CD14-positive monocyte (primary cell): ENCODE measurements at regions not wholly inside any gene's neighbourhood (a gene's known extent, or its start where the extent isn't known, plus 50 kb on each side); places are given as distances from the start of the nearest gene placed in this dataset.
A peak's percentile ranks its signal among the peaks of the same experiment; 100 is the strongest.

Experiments used
- DNase-seq, 3 donors: peaks; one replicate each; pipeline ENCODE4 v3.0.0-alpha.2; 2011 to 2022
- H2AFZ ChIP-seq: 2 replicates; pipeline ENCODE4 v1.6.0; 2012; ENCODE audit warnings: mild to moderate bottlenecking, low read depth, low read length, inconsistent platforms; ENCODE audit not compliant: insufficient read depth, poor library complexity, severe bottlenecking
- H3K27ac ChIP-seq, 2 donors: 1 replicate in 1 of 2; 2 replicates in 1 of 2; pipeline ENCODE4 v1.5.1; 2012 to 2013; ENCODE audit warnings: low read length in 2 of 2, control low read depth in 1 of 2, inconsistent platforms in 1 of 2, low read depth in 1 of 2, mild to moderate bottlenecking in 1 of 2
- H3K27me3 ChIP-seq, 2 donors: one replicate each; pipeline versions ENCODE4 v1.6.0 to v1.6.1; 2011 to 2013; ENCODE audit warnings: low read length in 2 of 2; ENCODE audit not compliant: control insufficient read depth in 2 of 2, insufficient read depth in 2 of 2
- H3K36me3 ChIP-seq, 2 donors: replicated peaks in 1 of 2; 1 replicate in 1 of 2; 2 replicates in 1 of 2; pipeline versions ENCODE4 v1.5.1 to v1.6.1; 2012 to 2013; ENCODE audit warnings: low read length in 2 of 2, control low read depth in 1 of 2, inconsistent platforms in 1 of 2, mild to moderate bottlenecking in 1 of 2; ENCODE audit not compliant: insufficient read depth in 2 of 2, control insufficient read depth in 1 of 2
- H3K4me1 ChIP-seq, 2 donors: 1 replicate in 1 of 2; 2 replicates in 1 of 2; pipeline versions ENCODE4 v1.5.1 to v1.6.1; 2012 to 2013; ENCODE audit warnings: low read length in 2 of 2, control low read depth in 1 of 2, inconsistent platforms in 1 of 2, mild to moderate bottlenecking in 1 of 2, moderate library complexity in 1 of 2; ENCODE audit not compliant: insufficient read depth in 2 of 2, control insufficient read depth in 1 of 2
- H3K4me2 ChIP-seq: replicated peaks from 2 replicates; pipeline ENCODE3; 2012; ENCODE audit warnings: low read length, moderate library complexity, mild to moderate bottlenecking; ENCODE audit not compliant: poor library complexity, severe bottlenecking; ENCODE audit errors: extremely low read depth
- H3K4me3 ChIP-seq, 3 experiments: fragments of 200-600 bp in 1 of 3; sonication (generic) in 1 of 3; replicated peaks in 1 of 3; 1 replicate in 2 of 3; 2 replicates in 1 of 3; pipeline ENCODE4 v1.5.1; 2011 to 2013; ENCODE audit warnings: low read length in 3 of 3, mild to moderate bottlenecking in 3 of 3, control low read depth in 2 of 3, low read depth in 2 of 3, inconsistent platforms in 1 of 3, moderate library complexity in 1 of 3
- H3K79me2 ChIP-seq: 2 replicates; pipeline ENCODE4 v1.6.0; 2012; ENCODE audit warnings: mild to moderate bottlenecking, control low read depth, inconsistent platforms, low read length, moderate library complexity; ENCODE audit not compliant: insufficient read depth
- H3K9ac ChIP-seq: 2 replicates; pipeline ENCODE4 v1.6.0; 2017; ENCODE audit warnings: low read length, mild to moderate bottlenecking; ENCODE audit not compliant: insufficient read depth, poor library complexity, severe bottlenecking
- H3K9me3 ChIP-seq, 2 donors: replicated peaks in 1 of 2; 1 replicate in 1 of 2; 2 replicates in 1 of 2; pipeline versions ENCODE4 v1.5.1 to v1.6.1; 2012 to 2013; ENCODE audit warnings: low read length in 2 of 2, control low read depth in 1 of 2; ENCODE audit not compliant: control insufficient read depth in 1 of 2, insufficient read depth in 1 of 2
- H4K20me1 ChIP-seq: 2 replicates; pipeline ENCODE4 v1.6.0; 2012; ENCODE audit warnings: mild to moderate bottlenecking, low read length, control low read depth, moderate library complexity; ENCODE audit not compliant: insufficient read depth
- H3K27ac Mint-ChIP-seq, 7 donors: one replicate each; pipeline ENCODE4 v1.8.0; 2020; ENCODE audit warnings: mild to moderate bottlenecking in 7 of 7, mixed read lengths in 7 of 7, moderate library complexity in 6 of 7, inconsistent platforms in 2 of 7
- H3K27me3 Mint-ChIP-seq, 3 donors: one replicate each; pipeline ENCODE4 v1.8.0; 2021 to 2022; ENCODE audit warnings: low read depth in 3 of 3, mild to moderate bottlenecking in 3 of 3, mixed read lengths in 3 of 3, moderate library complexity in 3 of 3, inconsistent platforms in 1 of 3
- H3K36me3 Mint-ChIP-seq, 2 donors: one replicate each; pipeline ENCODE4 v1.8.0; 2020; ENCODE audit warnings: mixed read lengths in 2 of 2, inconsistent platforms in 1 of 2, mild to moderate bottlenecking in 1 of 2
- H3K4me1 Mint-ChIP-seq: one replicate; pipeline ENCODE4 v1.8.0; 2020; ENCODE audit warnings: mild to moderate bottlenecking, mixed read lengths
- H3K4me3 Mint-ChIP-seq, 2 donors: one replicate each; pipeline ENCODE4 v1.8.0; 2020; ENCODE audit warnings: mild to moderate bottlenecking in 2 of 2, mixed read lengths in 2 of 2, moderate library complexity in 1 of 2
- H3K9me3 Mint-ChIP-seq, 7 donors: one replicate each; pipeline ENCODE4 v1.8.0; 2020 to 2022; ENCODE audit warnings: mixed read lengths in 7 of 7, mild to moderate bottlenecking in 6 of 7, moderate library complexity in 6 of 7, inconsistent platforms in 2 of 7
- whole genome bisulfite sequencing: methylation state at CpG from one replicate; pipeline ENCODE4 v1.1.5; 2013; ENCODE audit warnings: missing lambda C conversion rate; ENCODE audit not compliant: insufficient coverage; 5-methylcytosine and 5-hydroxymethylcytosine counted together
- intact Hi-C, 2 donors: fragments of 100-400 bp; cut with micrococcal nuclease; formaldehyde crosslinking; loops; one replicate each; pipeline versions ENCODE4 v1.15.0 to v1.15.1; 2023
- TF ChIP-seq, protein P1 (sequence below): fragments of 200-600 bp; IDR thresholded peaks from one replicate; pipeline ENCODE4 v1.8.0; 2022; ENCODE audit warnings: antibody characterized with exemption, mild to moderate bottlenecking

DNA sequence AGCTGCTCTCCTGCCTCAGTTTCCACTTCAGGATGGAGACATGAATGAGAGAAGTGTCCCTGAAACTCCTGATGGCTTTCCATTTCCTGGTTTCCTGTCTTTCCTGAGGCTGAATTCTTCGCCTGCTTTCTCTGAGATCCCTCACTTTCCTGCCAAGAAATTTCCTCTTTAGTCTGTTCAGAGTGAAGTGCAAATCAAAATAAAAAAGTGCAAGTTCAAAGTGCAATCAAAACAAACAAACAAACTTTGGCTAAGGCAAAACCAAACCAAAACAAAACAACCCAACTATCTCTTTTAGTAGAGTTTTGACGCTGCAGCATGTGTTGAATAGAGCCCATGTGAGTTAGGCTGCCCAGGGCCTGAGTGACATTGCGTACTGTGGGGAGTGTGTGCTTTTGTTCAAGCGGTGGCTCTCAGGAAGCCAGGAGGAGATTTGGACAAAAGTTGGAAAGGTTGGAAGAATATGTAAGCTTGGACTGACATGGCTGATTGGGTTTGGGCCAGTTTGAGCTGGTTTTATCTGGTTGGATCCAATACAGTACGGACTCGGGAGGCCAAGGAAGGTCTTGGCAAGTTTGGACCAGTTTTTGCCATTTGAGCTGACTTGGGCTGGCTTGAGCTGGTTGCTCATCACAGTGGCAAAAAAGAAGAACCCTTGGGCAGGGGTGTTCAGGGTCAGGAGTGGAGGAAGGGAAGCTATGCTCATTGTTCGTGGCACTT is 61.1 kb upstream of the TINAGL1 start:
- no peak for DNase-seq
- Histone ChIP-seq H3K79me2 (no peaks in the 10 kb centered on the region), H3K9me3 (peaks cover 0 to 14% of the 10 kb centered on the region in 2 donors), H2AFZ (no peak overlapping the region), H3K36me3 (no peaks in the 10 kb centered on the region), H3K4me2 (no peak overlapping the region), H4K20me1 (no peaks in the 10 kb centered on the region), H3K9ac (no peak overlapping the region), H3K4me3 (no peak overlapping the region), H3K27ac (no peak overlapping the region), H3K4me1 (peaks cover 0 to 2% of the 10 kb centered on the region in 2 donors), H3K27me3 (no peaks in the 10 kb centered on the region)
- WGBS: 63% methylated on average over 4 of the region's 7 CpGs
- no peak overlapping the region for H3K4me3 Mint-ChIP-seq
- H3K27me3 Mint-ChIP-seq: peaks cover 1 to 5% (median 4%) of the 10 kb centered on the region in 3 donors
- intact Hi-C loops: no loop called here
- peaks cover 2 to 23% (median 16%) of the 10 kb centered on the region in 7 donors for H3K9me3 Mint-ChIP-seq
- TF ChIP-seq, protein P1, sequence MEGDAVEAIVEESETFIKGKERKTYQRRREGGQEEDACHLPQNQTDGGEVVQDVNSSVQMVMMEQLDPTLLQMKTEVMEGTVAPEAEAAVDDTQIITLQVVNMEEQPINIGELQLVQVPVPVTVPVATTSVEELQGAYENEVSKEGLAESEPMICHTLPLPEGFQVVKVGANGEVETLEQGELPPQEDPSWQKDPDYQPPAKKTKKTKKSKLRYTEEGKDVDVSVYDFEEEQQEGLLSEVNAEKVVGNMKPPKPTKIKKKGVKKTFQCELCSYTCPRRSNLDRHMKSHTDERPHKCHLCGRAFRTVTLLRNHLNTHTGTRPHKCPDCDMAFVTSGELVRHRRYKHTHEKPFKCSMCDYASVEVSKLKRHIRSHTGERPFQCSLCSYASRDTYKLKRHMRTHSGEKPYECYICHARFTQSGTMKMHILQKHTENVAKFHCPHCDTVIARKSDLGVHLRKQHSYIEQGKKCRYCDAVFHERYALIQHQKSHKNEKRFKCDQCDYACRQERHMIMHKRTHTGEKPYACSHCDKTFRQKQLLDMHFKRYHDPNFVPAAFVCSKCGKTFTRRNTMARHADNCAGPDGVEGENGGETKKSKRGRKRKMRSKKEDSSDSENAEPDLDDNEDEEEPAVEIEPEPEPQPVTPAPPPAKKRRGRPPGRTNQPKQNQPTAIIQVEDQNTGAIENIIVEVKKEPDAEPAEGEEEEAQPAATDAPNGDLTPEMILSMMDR: no peak
- H3K4me1 Mint-ChIP-seq: peaks cover 7% of the 10 kb centered on the region
- H3K36me3 Mint-ChIP-seq: peaks cover 0 to 1% of the 10 kb centered on the region in 2 donors
- H3K27ac Mint-ChIP-seq: peak overlapping the region in 1 of 7 donors; percentile 21

- no peak overlapping the region for H3K9ac ChIP-seq
- H3K36me3 Mint-ChIP-seq: peaks cover 0 to 1% of the 10 kb centered on the region in 2 donors
- H3K27ac Mint-ChIP-seq: peak overlapping the region in 2 of 7 donors; percentile 28 to 36
- H3K4me1 ChIP-seq: peaks cover 5 to 9% of the 10 kb centered on the region in 2 donors
- H3K36me3 ChIP-seq: no peaks in the 10 kb centered on the region
- H3K4me2 ChIP-seq: no peak overlapping the region
- H3K9me3 Mint-ChIP-seq: peaks cover 4 to 25% (median 16%) of the 10 kb centered on the region in 7 donors
- peaks cover 14% of the 10 kb centered on the region for H3K4me1 Mint-ChIP-seq
- no peak for DNase-seq
- no peak overlapping the region for H3K27ac ChIP-seq
- H3K27me3 Mint-ChIP-seq: peaks cover under 1 to 4% (median 3%) of the 10 kb centered on the region in 3 donors
- intact Hi-C loops: no loop called here
- H3K79me2 ChIP-seq: no peaks in the 10 kb centered on the region
- no peak overlapping the region for H3K4me3 Mint-ChIP-seq
- H3K9me3 ChIP-seq: peaks cover 0 to 14% of the 10 kb centered on the region in 2 donors
- H4K20me1 ChIP-seq: no peaks in the 10 kb centered on the region
- H2AFZ ChIP-seq: no peak overlapping the region
- H3K4me3 ChIP-seq: no peak overlapping the region
- H3K27me3 ChIP-seq: no peaks in the 10 kb centered on the region
- TF ChIP-seq, protein P1: no peak
- no CpG with 5 or more reads among the region's 4 CpGs for WGBS
Observed at GRCh38 chr1:31515936-31516335, 60.4 kb upstream of the TINAGL1 start.
